Islet of Langerhans (tissue), 1 donor: ENCODE measurements at regions not wholly inside any gene's neighbourhood (a gene's known extent, or its start where the extent isn't known, plus 50 kb on each side); places are given as distances from the start of the nearest gene placed in this dataset.
A peak's percentile ranks its signal among the peaks of the same experiment; 100 is the strongest.

Experiments used
- FAIRE-seq: peaks from one replicate; lab custom pipeline; 2011; peaks lifted over from hg19 to GRCh38; lab: Jason Lieb, UNC

GRCh38 chr7:46421441-46422230, 500.6 kb upstream of the IGFBP3 start:
- FAIRE-seq, result peak; percentile 21

DNA sequence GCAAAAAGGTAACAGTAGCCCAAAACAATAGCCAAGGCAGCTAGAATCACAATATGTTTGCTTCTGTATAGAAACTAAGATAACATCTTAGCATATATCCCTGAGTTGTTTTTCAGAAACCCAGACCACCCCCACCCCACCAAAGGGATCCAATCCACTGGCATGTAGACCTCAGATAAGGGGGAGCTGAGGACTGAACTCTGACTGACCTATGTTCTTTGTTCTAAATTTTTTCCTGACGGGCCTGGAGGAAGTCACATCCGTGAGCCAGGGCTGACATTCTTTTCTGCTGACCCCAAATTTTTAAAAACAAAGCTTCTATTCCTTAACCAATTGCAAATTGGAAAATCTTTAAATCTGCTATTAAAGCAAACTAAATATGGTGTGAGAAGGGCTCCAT, 493.9 kb upstream of the IGFBP3 start:
- no peak for FAIRE-seq

GRCh38 chr7:46411236-46411635, 490.2 kb upstream of the IGFBP3 start:
- no peak for FAIRE-seq

DNA sequence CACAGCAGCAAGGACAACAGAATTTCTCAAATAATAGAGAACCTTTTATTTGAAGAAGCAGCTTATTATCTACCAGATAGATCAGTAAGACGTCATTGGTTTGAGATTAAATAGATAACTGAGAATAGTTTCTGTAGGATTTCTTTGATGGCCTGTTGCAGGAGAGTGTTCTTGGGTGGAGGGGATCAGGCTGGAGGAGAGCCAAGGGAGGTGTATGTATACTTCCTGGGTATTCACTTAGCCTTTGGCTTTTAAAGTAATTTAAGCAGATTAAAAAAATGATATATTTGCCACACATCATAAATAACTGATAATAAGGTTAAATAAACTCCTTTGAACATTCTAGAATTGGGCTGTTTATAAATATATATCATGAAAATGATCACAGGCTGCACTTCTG, 486.1 kb upstream of the IGFBP3 start:
- no peak for FAIRE-seq

- FAIRE-seq, result no peak
These were observed 476.5 kb upstream of the IGFBP3 start for GRCh38 chr7:46397591-46397990.

- no peak for FAIRE-seq
These were observed 475.4 kb upstream of the IGFBP3 start for GRCh38 chr7:46396481-46396880.

DNA sequence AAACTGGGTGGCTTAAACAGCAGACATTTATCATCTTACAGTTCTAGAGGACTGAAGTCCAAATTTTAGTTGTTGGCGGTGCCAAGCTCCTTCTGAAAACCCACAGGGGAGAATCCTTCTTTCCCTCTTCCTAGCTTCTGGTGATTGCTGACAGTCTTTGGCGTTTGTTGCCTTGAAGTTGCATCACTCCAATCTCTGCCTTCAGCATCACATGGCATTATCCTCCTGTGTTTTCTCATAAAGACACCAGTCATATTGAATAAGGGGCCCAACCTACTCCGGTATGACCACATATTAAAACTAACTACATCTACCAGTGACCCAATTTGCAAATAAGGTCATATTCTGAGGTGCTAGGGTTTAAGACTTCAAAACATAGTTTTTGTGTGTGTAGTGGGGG, 472.1 kb upstream of the IGFBP3 start:
- no peak for FAIRE-seq

DNA sequence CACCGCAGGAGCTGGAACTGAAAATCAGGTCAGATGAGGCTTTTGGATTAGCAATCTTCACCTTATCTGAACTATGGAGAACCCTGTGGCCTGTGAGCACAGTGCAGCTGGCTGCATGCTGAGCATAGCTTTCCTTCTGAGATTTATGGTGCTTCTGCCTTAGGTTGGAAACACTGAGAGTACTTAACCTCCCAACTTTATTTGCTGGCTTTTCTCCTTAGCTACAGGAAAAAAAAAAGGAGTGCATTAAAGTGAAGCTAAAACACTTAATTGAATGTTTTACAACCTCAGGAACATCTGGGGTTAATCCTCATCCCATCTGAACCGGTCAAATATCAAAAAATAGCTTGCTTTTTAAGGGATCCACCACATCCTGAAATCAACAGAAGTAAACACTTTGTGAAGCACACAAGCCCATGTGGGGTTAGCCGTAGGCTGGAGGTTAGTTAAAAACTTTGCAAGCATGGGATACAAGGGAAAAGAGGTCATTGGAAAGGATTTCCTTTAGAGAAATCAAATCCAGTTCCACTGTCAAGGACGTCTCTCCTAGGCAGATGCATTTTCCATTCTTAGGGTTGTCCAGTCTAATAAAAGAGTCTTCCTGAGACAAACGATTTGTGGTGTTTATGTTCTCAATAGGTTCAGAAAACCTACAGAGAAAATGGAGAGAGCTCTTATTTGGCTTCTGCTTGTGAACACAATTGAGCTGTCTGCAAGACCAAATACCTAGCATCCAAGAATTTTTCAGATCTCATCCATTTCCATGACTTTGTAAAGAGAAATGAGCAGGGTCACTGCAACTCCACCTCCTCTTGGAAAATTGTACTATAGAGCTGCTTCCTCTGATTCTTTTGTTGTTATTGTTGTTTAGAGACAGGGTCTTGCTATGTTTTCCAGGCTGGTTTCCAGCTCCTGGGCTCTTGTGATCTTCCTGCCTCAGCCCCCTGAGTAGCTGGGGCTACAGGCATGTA, 470.4 kb upstream of the IGFBP3 start:
- FAIRE-seq, result no peak

GRCh38 chr7:46390042-46390441, 469.0 kb upstream of the IGFBP3 start:
- no peak for FAIRE-seq

DNA sequence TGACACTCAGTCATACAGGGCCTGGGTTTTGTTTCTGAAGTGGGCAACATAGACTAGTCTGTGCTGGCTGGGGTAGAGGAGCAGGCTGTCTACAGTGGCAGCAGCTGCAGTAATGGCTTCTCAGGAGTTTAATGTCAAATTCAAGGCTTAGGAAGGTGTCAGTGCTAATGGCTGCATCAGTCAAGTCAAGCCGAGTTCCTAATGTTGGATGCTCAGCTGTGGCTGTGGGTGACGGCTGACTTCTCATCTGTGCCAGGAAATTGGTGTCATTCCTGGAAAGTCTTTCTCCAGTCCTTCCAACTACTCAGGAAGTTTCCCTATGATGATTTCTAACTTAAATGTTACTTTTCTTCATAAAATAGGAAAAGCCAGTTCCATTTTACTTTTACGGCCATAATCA, 468.1 kb upstream of the IGFBP3 start:
- FAIRE-seq, result no peak

- no peak for FAIRE-seq
These were observed 466.6 kb upstream of the IGFBP3 start for GRCh38 chr7:46387646-46388045.

DNA sequence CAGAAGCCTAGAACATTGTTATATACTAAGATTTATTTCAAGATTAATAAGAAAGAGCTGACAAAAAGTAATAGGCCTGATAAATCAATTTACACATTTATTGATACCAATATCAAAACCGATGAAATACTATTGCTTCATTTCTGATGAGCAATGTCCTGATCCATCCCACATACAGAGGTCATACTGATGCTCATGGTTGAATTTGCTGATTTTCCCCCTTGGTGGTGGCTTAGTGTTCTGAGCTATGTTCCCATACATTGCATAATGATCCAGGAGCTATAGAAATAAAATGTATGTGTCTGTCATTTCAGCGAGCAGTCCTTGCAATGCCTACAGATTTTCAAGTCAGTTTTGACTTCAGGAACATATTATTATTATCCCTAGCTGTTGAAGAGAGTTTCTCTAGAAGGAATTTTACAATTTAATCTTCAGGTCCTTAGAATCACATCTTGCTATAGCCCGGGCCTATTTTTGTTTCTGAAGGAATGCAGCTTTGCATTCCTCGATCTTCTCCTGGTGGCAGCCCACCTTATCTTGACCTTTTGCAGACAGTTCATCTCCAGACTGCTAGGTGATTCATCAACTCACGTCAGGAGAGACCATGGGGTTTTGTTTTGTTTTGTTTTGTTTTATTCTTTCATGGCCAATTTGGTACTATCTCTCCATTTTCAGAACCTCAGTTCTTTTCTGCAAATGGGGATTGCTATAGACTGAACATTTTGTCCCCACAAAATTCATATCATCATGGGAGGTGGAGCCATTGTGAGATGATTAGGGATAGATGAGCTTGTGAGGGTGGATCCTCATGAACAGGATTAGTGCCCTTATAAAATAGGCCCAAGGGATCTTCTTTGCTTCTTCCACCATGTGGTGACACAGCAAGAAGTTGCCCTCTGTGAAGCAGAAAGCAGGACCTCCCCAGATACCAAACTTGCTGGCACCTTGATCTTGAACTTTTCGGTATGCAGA, 465.6 kb upstream of the IGFBP3 start:
- FAIRE-seq, result no peak

- FAIRE-seq, result peak; percentile 21
These were observed 464.7 kb upstream of the IGFBP3 start for GRCh38 chr7:46385662-46386309.

DNA sequence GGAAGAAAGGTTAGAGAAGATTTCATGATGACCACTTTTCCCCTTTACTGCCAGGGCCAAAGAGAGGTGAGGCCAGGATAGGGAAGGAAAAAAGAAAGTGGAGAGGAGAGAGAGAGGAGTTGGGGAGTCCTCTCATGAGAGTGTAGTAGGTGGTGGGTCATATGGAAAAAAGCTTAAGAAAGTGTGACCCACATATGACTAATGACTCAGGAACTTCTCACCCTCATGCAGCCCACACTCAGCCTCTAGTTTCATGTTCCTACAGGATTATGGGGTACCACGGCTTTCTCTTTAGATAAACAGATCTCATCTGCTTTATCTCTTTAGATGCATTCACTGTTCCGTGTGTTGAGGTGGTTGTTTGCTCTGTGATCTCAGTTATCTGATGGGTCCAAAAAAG, 462.5 kb upstream of the IGFBP3 start:
- no peak for FAIRE-seq

- FAIRE-seq, result no peak
These were observed 449.0 kb upstream of the IGFBP3 start for GRCh38 chr7:46369933-46370654.

DNA sequence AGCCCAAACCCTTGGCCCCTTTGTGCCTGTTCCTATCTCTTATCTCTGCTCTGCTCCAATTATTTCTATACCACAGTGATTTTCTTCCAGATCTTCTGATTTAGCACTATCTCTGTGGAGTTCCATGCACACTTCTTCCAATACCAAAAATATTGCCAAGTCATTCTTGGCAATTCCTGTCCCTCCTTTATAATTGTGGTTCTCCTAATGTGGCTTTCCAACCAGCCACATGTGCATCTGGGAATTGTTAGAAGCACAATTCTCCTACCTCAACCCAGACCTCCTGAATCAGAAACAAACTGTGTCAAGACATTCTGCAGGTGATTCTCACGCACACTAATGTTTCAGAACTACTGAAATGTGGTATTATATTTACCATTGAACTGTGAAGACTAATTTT, 447.8 kb upstream of the IGFBP3 start:
- no peak for FAIRE-seq

DNA sequence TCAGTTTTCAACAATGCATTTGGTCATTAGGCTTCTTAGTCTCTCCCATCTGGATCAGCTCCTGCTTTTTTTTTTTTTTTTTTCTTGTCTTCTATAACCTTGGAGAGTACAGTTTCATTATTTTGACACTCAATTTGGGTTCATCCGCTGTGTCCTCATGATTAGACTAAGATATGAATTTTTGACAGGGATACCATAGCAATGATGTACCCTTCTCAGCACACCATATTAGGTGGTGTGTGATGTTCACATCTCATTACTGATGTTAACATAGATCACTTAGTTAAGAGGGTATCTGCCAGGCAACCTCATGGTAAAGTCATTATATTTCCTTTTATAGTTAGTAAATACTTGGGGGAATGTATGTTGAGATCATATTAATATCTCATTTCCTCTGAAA, 445.5 kb upstream of the IGFBP3 start:
- no peak for FAIRE-seq

DNA sequence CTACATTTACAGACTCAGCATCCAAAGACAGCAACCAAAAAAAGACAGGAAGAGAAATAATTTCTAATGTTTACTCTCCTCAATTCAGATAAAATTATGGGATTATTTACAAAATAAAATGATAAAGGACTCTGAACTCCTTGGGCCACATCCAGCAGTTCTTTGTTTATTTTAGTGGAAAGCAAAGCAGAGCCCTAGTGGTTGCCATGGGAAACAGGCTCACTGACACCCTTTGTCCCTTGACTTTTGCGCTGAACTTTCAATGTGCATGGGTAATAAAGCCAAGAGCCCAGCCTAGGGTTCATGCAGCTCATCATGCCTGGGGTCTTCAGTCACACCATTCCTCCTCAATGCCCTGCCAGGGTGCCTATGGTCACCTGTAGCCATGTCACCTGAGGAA, 442.6 kb upstream of the IGFBP3 start:
- FAIRE-seq, result no peak

DNA sequence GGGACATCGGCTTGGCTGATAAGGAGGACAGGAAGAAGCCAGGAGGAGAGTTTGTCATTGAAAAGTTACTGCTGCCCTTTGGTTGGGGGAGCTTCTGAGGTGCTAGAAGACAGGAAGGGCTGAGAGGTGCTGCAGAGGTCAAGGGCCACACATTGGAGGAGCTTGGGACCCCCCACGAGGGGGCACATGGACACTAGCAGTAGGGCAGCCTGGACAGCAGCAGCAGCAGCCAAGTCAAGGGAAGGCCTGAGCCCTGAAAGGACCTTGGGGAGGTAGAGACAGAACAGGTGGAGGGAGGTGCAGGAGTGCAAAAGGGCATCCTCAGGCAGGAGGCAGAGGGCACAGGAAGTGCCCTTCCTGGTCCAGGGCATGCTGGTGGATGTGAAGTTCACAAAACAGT, 439.7 kb upstream of the IGFBP3 start:
- FAIRE-seq, result no peak

DNA sequence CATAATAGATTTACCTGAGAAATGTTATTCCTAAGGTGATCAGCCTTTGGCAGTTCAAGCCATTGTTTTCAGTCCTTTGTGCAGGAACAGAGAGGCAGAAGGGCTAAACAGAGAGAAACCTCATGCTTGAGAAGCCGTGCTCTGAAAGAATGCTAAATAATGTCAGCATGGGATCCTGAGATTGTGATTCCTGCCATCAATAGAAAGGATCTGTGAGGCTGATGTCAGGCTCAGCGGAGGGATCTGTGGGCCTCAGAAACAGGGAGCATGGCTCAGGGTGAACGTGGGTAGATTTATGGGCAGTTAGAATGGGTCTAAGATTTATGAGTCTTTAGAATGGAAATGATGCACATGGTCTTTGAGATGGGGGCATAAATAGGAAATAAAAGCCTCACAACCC, 439.2 kb upstream of the IGFBP3 start:
- no peak for FAIRE-seq

- FAIRE-seq, result no peak
These were observed 436.8 kb upstream of the IGFBP3 start for GRCh38 chr7:46357851-46358250.
